ENCODE measurements at regions not wholly inside any gene's neighbourhood (a gene's known extent, or its start where the extent isn't known, plus 50 kb on each side); places are given as distances from the start of the nearest gene placed in this dataset.
"Not testable (repeated sequence)": the region's sequence is repeated elsewhere in the genome, so short reads cannot be mapped to it uniquely, and the experiment has no call there.

DNA sequence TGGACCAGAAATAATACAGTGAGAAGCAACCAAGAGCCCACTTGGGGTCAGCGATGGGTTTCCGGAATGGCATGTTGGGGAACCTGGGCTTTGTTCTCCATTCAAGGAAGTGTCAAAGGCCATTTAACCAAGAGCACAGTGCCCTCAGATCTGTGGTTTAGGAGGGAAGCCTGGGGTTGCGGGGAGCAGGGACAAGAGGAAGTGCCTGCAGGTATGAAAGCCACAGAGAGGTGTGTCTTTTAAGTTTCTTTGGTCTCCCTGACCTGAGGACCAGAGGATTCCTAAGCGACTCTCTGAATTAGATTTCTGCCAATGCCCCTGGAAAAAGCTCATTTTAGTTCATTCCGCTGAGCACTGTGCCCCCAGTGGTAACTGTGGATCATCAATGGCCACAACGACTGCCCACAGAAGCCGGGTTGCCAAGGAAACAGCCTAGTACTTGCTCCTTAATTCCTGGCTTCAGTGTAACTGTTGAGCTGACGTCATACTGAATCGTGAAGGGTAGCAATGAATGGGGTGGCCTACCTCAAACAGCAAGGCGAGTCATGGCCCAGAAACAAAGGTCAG, 107.3 kb upstream of the SPIN1 start:
- no peak for DNase-seq

DNA sequence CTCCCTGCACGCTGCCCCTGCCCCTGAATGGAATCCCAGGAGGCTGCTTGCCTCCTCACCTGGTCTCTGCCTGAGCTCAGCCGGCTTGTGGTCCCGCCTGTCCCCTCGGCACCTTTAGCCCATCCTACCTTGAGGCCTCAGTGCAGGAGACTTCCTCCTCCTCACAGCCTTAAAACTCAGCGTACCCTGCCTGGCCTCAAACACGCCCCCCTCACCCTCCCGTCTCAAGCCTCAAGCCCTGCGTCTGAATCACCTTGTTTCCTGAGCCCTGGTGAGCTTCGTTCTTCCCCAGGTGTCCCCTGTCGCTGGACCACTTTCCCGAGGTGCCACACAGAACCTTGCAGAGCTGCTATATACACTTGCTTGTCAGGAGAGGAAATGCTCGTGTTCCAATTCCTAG, 110.2 kb upstream of the SPIN1 start:
- no peak for DNase-seq

DNA sequence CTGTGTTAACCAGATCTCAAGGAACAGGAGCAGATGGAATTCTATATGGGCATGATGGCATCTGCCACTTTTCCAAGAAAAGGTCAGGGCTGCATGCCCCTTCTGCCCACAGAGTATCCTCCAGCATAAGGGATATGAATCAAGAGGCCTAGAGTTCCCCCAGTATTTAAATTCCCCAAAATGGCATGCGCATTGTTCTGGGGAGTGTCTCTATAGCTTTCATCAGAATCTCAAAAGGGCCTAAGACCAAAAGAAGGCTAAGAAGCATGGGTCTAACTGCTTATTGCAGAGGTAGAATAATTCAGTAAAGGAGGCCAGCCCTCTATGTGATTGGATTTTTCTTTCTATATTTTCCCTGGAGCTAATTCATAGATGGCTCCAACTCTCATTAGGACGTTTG, 114.2 kb upstream of the SPIN1 start:
- no peak for DNase-seq

DNA sequence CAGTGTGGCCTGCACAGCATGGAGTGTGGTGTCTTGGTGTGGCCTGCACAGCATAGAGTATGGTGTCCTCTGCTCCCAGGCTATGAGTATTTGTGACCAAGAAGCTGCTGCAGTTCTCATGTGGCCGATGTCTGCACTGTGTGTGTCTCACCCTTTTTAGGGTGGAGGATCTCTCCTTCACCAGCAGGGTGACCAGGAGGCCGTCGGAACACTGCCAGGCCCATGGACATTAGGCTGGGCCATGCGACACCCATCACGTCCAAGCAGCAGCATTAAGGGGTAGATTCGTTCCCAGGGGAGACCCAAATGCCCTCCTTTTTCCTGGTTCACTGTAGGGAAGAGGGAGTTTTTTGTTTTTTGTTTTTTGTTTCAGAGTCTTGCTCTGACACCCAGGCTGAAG, 115.3 kb upstream of the SPIN1 start:
- no peak for DNase-seq

DNA sequence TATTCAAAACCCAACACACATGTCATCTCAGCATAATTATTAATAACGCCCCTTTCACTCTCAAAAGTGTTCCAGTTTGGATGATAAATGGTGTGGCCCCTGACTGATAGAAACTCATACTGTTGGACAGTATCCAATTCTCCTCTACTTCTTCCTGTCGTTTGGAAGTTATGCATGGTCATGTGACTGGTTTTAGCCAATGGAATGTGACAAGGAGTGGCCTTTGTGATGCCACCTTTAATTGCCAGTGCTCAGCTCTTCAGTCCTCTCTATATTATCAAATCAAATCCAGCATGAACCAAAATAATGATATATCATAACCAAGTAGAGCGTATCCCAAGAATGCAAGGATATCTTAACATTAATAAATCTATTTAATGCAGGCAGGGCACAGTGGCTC, 117.8 kb upstream of the SPIN1 start:
- no peak for DNase-seq

DNA sequence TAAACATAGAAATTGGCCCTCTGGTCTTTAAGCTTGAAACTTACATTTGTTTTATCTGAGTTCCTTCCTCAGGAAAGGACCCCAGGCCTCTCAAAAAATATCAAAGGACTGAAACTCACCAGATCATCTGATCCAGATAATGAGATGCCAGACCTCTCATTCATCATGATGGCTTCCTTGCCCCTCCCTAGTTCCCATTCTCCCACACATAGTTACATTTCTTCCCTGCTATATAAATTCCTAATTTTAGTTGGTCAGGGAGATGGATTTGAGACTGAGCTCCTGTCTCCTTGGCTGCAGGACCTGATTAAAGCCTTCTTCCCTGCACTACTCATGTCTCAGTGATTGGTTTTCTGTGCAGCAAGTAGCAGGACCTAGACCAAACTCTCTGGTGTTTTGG, 119.4 kb upstream of the SPIN1 start:
- no peak for DNase-seq

DNA sequence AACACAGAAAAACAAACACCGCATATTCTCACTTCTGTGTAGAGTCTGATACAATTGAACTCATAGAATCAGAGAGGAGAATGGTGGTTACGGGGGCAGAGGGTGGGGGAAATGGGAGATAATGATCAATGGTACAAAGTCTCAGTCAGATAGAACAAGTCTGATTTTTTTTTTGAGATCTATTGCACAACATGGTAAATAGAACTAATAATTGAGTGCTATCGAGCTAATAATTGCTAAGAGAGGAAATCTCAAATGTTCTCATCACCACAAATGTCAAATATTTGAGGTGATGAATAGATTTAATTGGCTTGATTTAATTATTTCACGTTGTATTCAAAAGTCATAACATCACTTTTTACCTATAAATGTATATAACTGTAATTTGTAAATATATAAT, 121.0 kb upstream of the SPIN1 start:
- DNase-seq = no peak

DNA sequence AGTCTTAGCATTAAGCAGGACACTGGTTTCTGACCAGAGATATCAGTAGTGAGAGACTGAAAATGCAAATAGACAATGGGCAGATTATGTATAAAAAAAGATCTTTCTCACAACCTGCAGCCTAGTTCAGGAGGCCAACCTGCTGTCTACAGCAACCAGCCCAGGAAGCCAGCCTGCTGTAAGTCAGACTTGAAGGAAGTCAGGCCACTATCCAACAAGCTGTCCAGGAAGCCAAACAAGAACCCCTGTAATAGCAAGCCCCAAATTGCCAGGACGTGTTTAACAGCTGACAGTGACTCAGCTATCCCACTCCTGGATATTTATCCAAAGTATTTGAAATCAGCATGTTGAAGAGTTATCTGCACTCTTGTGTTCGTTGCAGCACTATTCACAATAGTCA, 121.8 kb upstream of the SPIN1 start:
- DNase-seq = no peak

DNA sequence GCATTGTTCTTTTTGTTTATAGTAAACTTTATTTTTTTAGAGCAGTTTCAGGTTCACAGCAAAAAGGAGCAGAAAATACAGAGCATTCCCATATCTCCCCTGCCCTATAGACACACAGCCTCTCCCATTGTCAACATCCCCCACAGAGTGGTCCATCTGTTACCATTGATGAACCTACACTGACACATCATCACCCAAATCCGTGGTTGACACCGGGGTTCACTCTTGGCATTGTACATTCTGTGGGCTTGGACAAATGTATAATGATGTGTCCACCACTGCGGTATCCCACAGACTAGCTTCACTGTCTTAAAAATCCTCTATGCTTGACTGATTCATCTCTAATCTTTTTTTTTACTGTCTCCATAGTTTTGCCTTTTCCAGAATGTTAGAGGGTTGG, 120.7 kb upstream of the SPATA31C2 start:
- DNase-seq = no peak

DNA sequence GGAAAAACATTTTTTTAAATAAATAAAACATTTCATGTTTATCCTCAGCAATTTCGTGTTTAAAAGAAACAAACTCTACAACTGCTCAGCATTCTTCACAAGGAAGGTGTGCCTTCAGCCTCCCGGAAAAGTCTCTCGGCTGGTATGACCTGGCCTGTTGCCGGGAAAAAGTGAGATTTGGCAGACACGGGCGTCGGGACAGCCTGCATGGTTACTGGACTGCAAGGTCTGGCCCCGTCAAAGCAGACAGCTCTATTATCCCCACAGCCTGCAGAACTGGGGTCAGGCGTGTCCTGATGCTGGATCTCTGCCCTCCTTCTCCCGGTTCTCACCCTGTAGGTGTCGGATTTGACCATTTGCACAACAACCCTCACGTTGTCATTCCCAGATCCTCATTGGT, 120.3 kb upstream of the SPATA31C2 start:
- no peak for DNase-seq

DNA sequence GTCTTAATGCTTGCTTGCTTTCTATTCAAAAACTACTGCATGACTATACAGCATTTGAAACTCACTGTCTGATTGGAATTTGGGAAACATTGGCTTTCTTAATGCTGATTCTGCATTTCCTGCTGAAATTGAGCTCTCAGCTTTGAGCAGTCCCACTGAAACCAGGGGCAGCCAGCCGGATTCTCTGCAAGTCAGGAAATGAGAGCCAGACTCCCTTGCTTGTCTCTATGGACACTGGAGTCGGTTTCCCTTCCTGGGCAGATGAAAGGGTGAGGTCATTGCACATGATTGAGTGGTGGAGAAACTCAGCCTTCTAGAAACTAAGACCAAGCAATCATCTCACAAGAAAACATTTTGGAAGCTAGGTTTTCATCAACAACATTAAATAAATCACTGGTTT, 119.7 kb upstream of the SPATA31C2 start:
- no peak for DNase-seq

DNA sequence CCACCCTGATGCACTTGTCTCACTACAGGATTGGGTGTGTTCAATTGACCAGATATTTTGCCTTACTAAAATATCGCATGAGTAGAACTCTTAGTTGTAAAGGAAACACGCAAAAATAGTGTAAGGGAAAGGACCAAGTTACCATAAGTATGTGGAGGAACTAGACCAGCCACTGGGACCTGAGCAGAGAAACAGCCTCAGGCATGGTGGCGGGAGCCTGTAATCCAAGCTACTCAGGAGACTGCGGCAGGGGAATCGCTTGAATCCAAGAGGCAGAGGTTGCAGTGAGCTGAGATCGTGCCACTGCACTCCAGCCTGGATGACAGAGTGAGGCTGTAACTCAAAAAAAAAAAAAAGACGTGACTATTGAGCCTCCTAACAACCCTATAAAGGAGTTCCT, 117.9 kb upstream of the SPATA31C2 start:
- no peak for DNase-seq

DNA sequence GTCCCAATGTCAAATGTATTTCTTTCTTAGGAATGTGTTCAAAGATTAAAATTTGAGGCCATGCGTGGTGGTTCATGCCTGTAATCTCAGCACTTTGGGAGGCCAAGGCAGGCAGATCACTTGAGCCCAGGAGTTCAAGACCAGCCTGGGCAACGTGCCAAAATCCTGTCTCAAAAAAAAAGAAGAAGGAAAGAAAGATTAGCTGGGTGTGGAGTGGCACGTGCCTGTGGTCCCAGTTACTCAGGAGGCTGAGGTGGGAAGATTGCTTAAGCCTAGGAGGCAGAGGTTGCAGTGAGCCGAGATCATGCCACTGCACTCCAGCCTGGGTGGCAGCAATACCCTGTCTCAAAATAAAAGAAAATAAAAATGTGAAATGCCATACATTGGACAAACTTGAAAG, 117.5 kb upstream of the SPATA31C2 start:
- DNase-seq = not testable (repeated sequence)

DNA sequence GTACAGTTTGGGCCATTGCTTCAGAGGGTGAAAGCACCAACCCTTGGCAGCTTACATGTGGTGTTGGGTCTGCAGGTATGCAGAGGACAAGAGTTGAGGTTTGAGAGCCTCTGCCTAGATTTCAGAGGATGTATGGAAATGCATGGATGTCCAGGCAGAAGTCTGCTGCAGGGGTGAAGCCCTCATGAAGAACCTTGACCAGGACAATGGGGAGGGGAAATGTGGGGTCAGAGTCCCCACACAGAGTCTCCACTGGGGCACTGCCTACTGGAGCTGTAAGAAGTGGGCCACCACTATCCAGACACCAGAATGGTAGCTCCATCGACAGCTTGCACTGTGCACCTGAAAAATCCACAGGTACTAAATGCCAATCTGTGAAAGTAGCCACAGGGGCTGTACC, 113.6 kb upstream of the SPATA31C2 start:
- DNase-seq = no peak

DNA sequence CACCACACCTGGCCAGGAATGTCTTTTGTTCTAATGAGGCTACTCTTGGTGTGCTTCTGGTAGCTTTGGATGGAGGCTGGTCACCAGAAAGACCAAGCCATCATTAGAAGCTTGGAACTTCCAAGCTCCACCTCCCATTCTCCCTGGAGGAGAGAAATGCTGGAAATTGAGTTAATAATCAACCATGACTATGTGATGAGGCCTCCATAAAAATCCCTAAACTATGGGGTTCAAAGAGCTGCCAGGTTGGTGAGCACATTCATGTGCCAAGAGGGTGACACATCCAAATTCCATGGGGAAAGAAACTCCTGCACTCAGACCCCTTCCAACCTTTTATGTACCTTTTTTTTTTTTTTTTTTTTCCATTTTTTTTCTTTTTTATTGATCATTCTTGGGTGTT, 105.5 kb upstream of the SPATA31C2 start:
- DNase-seq = no peak

DNA sequence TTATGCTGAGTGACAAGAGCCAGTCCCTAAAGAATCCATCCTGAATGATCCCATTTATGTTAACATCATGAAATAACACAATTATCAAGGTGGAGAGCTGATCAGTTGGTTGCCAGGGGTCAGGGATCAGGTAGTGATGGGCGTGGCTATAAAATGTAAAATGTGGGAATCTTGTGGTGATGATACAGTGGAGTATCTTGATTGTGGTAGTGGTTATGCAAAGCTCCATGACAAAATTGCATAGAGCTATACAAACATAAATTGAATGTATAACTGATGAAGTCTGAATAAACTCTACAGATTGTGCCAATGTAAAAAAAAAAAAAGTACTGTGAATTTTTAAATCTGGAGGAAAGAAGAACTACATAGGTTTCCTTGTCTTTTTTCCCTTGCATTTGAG, 104.6 kb upstream of the SPATA31C2 start:
- DNase-seq = no peak

DNA sequence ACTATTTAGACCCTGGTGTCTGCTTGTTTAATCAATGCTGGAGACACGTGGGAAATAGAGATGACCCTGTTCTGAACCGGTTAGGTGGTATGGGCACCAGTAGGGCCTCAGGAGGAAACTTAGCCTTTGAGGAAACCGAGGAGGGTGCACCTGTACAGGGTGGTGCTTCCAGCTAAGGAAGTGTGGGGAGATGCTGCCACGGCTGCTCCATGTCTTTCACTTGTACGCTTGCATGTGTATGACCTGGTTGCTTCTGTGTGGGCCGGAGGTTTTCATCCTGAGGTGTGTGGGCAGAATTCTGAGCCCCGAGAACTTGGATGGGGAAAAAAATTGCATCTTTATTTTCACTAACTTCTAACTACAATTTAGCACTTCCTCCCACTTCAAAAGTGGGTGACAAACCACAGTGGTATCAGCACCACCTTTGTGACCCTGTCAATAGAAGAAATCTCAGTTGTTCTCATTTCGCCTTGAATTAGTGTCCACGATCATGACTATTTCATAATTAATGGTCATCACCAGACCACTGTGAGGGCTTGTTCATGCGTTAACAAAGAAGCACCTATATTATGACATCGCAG, 99.8 kb upstream of the SPATA31C2 start:
- DNase-seq = no peak

DNA sequence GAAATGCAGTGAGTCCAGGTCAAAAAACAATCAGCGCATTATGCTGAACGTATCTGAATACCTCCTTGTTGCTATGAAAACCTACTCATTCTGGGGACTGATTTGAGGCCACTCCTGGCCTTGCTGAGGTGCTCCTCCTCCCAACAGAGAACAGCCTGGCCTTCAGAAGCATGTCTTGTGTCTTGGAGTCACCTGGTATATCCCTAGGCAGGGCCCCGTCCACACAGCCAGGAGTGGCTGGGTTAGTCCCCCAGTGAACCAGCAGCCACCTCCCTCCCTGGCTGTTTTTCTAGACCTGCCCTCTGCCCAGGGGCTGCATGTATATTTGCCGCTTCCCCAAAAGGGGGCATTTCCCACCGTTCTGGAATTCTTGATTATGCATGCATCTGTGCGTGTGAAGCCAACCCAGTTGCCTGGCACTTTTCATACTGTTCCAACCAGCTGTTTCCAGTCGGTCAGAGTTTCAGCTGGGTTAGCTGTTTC, 99.2 kb upstream of the SPATA31C2 start:
- DNase-seq = no peak

DNA sequence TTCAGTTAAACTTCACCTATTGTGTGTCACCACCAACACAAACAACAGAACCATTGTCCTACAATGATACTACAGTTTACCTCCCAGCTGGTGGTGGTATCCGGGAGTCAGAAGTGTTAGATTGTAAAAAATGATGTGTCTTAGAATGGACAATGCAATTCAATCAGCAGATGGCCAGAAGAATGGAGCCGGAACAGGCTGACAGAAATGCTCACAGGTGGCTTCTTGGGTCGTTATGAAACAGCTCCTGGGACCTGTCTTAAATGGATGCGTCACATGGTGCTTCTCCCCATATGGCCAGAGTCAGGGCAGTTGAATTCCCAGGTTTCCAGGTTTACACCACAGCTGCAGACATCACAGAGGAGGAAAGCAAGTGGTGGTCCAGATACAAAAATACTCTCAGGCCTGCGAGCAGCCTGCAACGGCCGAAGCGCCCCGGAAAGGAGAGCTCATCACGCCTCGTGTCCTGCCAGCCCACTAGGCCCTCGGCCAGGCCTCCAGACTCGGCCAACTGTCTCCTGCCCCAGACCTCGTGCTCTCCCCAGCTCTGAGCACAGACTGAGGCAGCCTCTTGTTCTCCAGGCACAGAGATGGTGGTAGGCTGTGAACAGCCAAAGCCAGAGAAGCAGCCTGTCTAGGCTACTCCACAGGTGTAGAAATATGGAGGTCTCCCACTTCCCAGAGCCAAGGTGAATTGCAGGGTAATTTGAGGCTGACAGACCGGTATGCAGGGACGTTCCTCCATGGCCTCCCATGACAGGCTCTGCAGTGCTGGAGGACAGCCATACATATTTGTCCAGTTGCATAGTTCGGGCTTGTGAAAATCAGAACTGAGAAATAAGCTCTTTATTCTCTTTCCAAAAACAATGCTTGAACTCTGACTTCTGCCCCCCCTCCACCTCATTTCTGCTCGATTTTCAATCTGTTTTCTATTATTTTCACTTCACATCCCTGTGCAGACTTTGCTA, 98.5 kb upstream of the SPATA31C2 start:
- DNase-seq = no peak

DNA sequence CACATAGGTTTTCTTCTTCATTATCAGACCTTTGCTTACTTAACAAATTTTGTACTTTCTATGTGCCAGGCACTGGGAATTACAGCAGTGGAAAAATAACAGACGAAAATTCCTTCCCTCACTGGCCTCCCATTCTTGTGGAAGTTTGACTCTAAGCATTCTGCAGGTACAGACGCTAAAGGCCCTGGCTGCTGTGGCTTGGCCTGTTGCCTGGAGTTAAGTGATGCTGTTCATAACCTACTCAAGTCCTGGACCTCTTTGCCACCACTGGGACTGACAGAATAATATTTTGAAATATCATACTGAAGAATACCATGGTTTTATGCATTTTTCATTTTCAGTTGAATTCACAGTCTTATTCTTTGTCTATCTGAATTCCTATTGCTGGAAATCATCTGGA, 97.3 kb upstream of the SPATA31C2 start:
- no peak for DNase-seq

DNA sequence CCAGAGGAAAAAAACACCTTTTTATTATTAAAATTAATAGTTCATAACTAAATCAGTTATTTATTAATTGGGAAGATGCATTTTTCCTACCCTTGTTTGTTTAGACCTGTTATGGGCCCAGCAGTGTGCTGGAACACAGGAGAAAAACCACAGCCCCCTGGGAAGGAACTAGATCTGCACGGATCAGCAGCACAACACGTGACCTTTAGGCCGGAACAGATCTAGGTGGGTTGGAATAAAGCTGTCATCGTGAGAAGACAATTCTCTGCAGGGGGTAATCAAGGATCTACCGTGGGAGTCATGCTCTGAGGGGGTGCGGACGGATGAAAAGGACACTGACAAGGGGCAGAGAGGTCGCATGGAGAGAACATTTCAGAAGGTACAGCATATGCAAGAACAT, 95.8 kb upstream of the SPATA31C2 start:
- no peak for DNase-seq

DNA sequence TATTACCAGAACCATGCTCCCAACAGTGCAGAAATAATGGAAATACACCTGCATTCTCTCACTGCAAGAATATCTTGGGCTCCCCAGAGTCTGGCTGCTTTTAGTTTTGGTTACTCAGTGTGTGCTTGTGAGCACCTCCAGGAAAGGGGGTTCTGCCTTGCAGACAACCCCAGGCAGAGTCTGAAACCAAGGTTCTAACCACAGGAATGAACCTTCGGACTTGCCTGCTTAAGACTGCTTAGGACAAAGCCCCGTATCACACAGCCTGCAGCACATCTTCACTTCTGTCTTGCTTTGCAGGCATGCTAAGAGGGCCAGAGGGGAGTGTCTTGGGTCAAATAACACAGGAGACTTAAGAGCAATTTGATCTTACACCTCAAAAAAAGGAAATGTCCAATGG, 94.8 kb upstream of the SPATA31C2 start:
- DNase-seq = no peak

DNA sequence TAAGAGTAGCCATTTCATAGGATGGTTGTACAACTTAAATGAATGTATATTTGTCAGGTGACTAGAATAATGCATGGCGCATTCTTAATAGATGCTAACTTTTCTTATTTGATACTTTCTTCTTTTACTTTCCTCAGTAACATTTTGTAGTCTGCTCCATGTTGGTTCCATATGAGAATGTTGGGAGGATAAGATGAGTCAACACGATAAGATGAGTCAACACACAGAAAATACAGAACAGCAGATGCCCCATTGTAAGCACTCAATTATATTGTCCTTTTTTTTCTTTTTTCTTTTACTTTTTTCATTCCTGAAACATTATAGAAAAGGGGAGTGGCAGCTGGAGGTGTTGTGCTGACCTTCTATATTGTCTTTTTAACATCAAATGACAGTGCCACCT, 92.3 kb upstream of the SPATA31C2 start:
- no peak for DNase-seq

DNA sequence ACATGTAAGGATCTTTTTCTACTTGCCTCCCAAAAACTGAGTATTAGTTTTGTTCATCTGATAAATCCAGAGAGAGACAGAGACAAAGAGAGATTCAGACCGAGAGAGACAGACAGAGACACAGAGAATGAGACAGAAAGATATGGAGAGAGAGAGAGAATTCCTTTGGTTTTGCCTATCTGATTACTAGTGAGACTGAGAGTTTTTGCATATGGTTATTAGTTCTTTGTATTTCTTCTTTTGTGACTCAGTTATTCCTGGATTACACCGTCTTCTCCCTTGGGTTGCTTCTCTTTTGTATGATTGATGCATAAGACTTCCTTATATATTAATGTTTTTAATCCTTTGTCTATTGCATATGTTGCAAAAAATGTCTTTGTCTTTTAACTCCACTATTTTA, 91.2 kb upstream of the SPATA31C2 start:
- DNase-seq = no peak
